ENCODE measurements at regions not wholly inside any gene's neighbourhood (a gene's known extent, or its start where the extent isn't known, plus 50 kb on each side); places are given as distances from the start of the nearest gene placed in this dataset.

GRCh38 chr1:90317628-90318027 is 322.7 kb downstream of the ZNF326 start:
- DNase-seq, result no peak
- Histone ChIP-seq H3K4me3 (no peak overlapping the region), H3K9me3 (no peaks in the 10 kb centered on the region), H3K36me3 (no peaks in the 10 kb centered on the region), H3K27ac (no peak overlapping the region), H3K4me1 (ENCODE audit: insufficient read depth) (no peaks in the 10 kb centered on the region), H3K27me3 (no peaks in the 10 kb centered on the region)
- no peak for TF ChIP-seq CTCF (IDR thresholded peaks at IDR 0.05)
- TF ChIP-seq POLR2A (IDR thresholded peaks at IDR 0.05), result no peak
- TF ChIP-seq EP300 (IDR thresholded peaks at IDR 0.05), result no peak
- WGBS, 3 donors, result 74 to 77% (median 76%) methylated on average over 4 of the region's 4 CpGs
- intact Hi-C loops (cut with DNase I), result no loop called here

- no peak overlapping the region for H3K27ac ChIP-seq
- no peaks in the 10 kb centered on the region for H3K9me3 ChIP-seq
- H3K4me1 ChIP-seq (ENCODE audit: insufficient read depth), result no peaks in the 10 kb centered on the region
- DNase-seq, result no peak
- WGBS, 3 donors, result 72 to 83% (median 74%) methylated on average over 7 of the region's 7 CpGs
- H3K27me3 ChIP-seq, result no peaks in the 10 kb centered on the region
- TF ChIP-seq POLR2A (IDR thresholded peaks at IDR 0.05) (no peak), CTCF (IDR thresholded peaks at IDR 0.05) (no peak), EP300 (IDR thresholded peaks at IDR 0.05) (no peak)
- H3K36me3 ChIP-seq, result no peaks in the 10 kb centered on the region
- no peak overlapping the region for H3K4me3 ChIP-seq
- intact Hi-C loops (cut with DNase I), result no loop called here
Observed at GRCh38 chr1:90314533-90314932, 319.6 kb downstream of the ZNF326 start.

- Histone ChIP-seq H3K4me3 (no peak overlapping the region), H3K4me1 (ENCODE audit: insufficient read depth) (no peaks in the 10 kb centered on the region), H3K27me3 (no peaks in the 10 kb centered on the region), H3K27ac (no peak overlapping the region), H3K9me3 (no peaks in the 10 kb centered on the region), H3K36me3 (no peaks in the 10 kb centered on the region)
- no peak for TF ChIP-seq CTCF (IDR thresholded peaks at IDR 0.05)
- TF ChIP-seq POLR2A (IDR thresholded peaks at IDR 0.05), result no peak
- TF ChIP-seq EP300 (IDR thresholded peaks at IDR 0.05), result no peak
- WGBS, 3 donors, result 59 to 73% (median 71%) methylated on average over 3 of the region's 3 CpGs
- DNase-seq, result no peak
- intact Hi-C loops (cut with DNase I), result no loop called here
Observed at GRCh38 chr1:90313778-90314177, 318.9 kb downstream of the ZNF326 start.

- no peaks in the 10 kb centered on the region for H3K27me3 ChIP-seq
- intact Hi-C loops (cut with DNase I), result no loop called here
Observed at GRCh38 chr1:90309806-90310205, 314.9 kb downstream of the ZNF326 start.

More at GRCh38 chr1:90309806-90310205, 314.9 kb downstream of the ZNF326 start:
- Histone ChIP-seq H3K4me3 (no peak overlapping the region), H3K27ac (no peak overlapping the region), H3K36me3 (no peaks in the 10 kb centered on the region), H3K9me3 (no peaks in the 10 kb centered on the region), H3K4me1 (ENCODE audit: insufficient read depth) (no peaks in the 10 kb centered on the region)
- TF ChIP-seq CTCF (IDR thresholded peaks at IDR 0.05), result no peak
- DNase-seq, result no peak
- 78 to 89% (median 83%) methylated on average over 5 of the region's 5 CpGs for WGBS, 3 donors

Data from ovary (tissue), 7 donors.